GM21576 (cell line): ENCODE measurements at regions not wholly inside any gene's neighbourhood (a gene's known extent, or its start where the extent isn't known, plus 50 kb on each side); places are given as distances from the start of the nearest gene placed in this dataset.

ENCODE experiments used
- ATAC-seq: cut with Tn5 transposase; IDR thresholded peaks from one replicate; pipeline ENCODE4 v1.9.1; 2021; ENCODE audit warnings: mild to moderate bottlenecking, moderate library complexity; ENCODE audit not compliant: unreplicated experiment

DNA sequence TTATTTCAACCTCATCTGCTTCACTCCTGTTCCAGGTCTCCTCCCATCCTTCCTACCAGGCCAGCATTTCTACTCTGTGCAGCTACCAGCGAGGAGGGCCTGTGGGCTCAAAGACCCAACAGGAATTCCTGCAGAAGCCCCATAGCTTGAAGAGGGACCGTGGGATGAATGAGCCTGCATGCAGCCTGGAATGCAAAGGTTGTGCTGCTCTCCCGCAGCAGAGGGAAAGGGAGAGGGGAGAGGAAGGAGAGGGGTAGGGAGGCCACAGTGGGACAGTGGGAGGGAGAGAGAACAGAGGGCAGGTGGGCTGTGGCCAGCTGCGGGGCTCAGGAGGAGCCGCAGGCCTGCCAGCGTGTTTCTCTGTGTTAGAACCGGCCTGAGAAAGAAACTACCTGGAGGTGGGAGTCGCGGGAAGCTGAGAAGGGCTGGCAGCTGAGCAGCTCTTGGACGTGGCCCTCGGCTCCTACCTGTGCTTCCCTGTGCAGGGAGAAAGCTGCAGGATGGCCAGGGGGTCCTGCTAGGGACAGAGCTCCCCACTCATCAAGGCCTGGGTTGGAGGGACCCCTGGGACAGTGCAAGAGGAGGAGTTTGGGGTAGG lies 66.1 kb upstream of the MLN start:
- ATAC-seq = no peak

GRCh38 chr6:33869121-33869520 lies 65.3 kb upstream of the MLN start:
- ATAC-seq = no peak

DNA sequence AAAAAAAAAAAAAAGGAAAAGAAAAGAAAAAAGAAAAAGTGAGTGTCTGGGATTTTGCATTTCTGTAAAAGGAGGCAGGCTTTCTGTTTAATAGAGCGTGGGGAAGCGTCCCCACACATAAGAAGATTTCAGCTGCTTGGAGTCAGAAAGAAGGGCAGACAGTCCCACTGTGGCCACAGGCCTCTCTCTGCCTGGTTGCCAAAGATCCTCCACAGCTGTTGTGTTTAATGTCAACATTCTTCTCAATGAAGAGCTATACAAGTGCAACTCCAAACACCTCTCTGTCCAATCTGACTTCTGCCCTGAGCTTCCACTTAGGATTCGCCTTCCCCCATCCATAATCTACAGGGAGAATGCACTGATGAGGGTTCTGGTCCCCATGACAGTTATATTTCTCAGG lies 64.3 kb upstream of the MLN start:
- no peak for ATAC-seq

- ATAC-seq = no peak
Observed at GRCh38 chr6:33865478-33866077, 61.8 kb upstream of the MLN start.

- ATAC-seq = no peak
Observed at GRCh38 chr6:33863723-33864440, 60.1 kb upstream of the MLN start.

GRCh38 chr6:33863084-33863483 lies 59.3 kb upstream of the MLN start:
- ATAC-seq = no peak

GRCh38 chr6:33862536-33862935 lies 58.7 kb upstream of the MLN start:
- ATAC-seq = no peak

DNA sequence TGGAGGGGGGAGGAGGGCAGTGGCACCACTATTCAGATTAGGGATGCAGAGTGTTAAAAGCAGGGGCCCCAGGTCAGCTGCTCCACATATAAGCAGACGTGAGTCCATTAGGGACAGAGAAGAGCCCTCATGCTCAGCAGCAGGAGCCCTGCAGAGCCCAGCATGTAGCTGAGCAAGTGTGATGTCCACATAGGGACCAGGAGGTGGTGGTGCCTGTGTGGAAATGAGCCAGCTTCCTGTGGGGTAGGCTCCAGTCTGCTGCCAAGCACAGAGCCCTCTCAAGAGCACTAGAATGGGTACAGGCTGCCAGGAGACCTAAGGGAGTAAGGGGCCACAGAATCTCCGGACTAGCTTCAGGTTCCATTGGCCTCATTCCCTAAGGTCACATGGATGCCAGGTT lies 57.9 kb upstream of the MLN start:
- ATAC-seq = no peak

DNA sequence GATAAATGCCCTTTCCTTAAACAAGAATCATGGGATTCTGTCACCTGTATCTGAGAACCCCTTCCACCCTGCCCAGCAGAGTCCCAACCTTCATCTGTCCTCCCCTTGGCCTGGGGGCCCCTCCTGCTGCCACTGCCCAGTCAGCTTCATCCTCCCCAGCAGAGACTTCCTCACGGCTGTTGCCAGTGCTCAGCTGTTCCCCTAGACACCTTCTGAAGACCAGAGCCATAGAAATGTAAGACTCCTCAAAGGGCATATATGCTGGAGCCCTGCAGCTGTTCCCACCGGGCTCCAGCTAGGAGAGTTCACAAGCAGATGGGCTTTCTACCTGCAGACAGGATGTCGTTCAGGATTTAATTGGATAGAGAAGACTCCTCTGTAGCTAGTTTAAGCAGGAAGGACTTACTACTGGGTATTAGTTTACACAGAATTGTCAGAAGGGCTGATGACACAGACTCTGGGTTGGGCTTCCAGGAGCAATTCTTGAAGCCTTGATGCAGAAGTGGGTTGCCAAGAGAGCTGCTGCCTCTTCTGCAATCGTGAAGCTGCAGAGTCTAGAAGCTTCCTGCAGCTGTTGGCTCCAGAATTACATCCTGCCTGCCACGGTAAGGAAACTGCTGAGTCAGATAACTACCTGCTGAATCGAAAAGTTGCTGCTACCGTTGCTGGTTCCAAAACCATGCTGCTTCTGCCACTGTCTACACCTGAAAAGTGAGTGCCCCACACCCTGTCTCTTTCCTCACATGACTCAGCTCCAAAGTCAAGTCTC lies 57.1 kb upstream of the MLN start:
- no peak for ATAC-seq

GRCh38 chr6:33860006-33860405 lies 56.2 kb upstream of the MLN start:
- no peak for ATAC-seq

DNA sequence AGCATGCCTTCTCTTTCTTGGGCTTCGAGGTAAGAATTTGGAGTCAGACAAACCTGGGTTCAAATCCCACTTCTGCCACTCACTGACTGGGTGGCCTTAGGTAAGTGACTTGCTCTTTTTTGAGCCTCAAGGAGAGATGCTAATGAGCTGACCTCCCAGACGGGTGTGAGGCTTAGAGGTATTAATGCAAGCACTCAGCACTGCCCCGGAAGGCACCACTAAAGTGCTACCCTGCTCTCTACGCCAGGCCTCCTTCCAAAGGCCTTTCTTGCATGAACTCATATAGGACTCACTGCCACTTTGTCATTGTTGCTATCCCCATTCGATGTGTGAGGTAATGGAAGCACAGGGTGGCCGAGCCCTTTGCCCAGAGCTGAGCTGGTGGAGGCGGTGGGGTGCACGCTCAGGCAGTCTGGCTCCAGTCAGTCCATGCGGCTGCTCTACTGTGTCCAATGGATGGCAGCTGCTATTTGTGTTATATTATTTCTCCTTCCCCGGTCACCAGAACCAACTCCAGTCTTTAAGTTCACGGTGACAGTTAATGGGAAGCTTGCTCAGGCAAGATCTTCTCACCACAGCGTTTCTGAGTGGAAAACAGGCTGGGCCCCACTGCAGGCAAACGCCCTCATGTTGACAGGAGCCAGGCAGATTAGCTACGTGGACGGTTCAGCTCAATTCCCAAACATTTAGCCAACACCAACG lies 55.2 kb upstream of the MLN start:
- ATAC-seq = no peak

DNA sequence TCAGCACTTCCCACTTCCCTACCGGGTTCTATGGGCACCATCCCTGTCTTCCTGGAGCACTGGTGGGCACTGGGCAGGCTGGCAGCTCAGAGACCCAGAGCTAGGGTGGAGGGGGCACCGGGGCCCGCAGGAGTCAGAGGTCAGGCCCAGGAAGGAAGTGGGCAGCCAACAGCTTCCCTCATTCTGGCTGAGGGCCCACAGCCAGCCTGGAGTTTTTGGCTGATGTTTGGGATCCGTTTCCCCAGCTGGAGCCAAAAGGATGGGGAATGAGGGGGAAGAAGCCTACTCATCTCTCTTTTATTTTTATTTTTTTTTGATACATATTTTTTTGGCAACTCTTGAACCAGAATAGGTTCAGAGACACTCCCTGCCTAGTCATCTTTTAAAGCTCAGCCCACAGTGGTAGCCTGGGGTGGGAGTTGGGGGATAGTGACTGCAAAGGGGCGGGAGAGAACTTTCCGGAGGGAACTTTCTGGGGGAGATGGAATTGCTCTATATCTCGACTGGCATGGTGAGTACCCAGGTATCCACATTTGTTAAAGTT lies 54.2 kb upstream of the MLN start:
- no peak for ATAC-seq

- ATAC-seq = no peak
Observed at GRCh38 chr6:33857093-33857931, 53.5 kb upstream of the MLN start.

- no peak for ATAC-seq
Observed at GRCh38 chr6:33856655-33857054, 52.9 kb upstream of the MLN start.

GRCh38 chr6:33856031-33856590 lies 52.3 kb upstream of the MLN start:
- ATAC-seq = no peak

- no peak for ATAC-seq
Observed at GRCh38 chr6:33854572-33855030, 50.8 kb upstream of the MLN start.

GRCh38 chr6:33853736-33854135 lies 49.9 kb upstream of the MLN start:
- no peak for ATAC-seq
